T-helper 2 cell treated with Interferon-gamma antibody and Interleukin-4, amounts not matched to agents 5 μg/mL and 100 μg/mL, for 36 hours (primary cell): ENCODE measurements at regions not wholly inside any gene's neighbourhood (a gene's known extent, or its start where the extent isn't known, plus 50 kb on each side); places are given as distances from the start of the nearest gene placed in this dataset.

Experiments used
- DNase-seq: peaks from one replicate; pipeline ENCODE4 v3.0.0; 2021; ENCODE audit warnings: low spot score
- H3K27ac Mint-ChIP-seq: one replicate; pipeline ENCODE4 v1.8.0; 2021; ENCODE audit warnings: mild to moderate bottlenecking, mixed read lengths
- H3K27me3 Mint-ChIP-seq: one replicate; pipeline ENCODE4 v1.8.0; 2021; ENCODE audit warnings: low read depth, mixed read lengths
- H3K36me3 Mint-ChIP-seq: one replicate; pipeline ENCODE4 v1.8.0; 2021; ENCODE audit warnings: low read depth, mixed read lengths
- H3K4me1 Mint-ChIP-seq: one replicate; pipeline ENCODE4 v1.8.0; 2021; ENCODE audit warnings: low read depth, mixed read lengths
- H3K4me3 Mint-ChIP-seq: one replicate; pipeline ENCODE4 v1.8.0; 2022; ENCODE audit warnings: mild to moderate bottlenecking, moderate library complexity, mixed read lengths
- H3K9me3 Mint-ChIP-seq: one replicate; pipeline ENCODE4 v1.8.0; 2021; ENCODE audit warnings: mixed read lengths

- peak; percentile 42 for DNase-seq
- no peak overlapping the region for H3K27ac Mint-ChIP-seq
Measured at GRCh38 chr16:85296859-85297660, 184.8 kb upstream of the CIBAR2 start.

GRCh38 chr16:85297881-85298280, 185.6 kb upstream of the CIBAR2 start:
- no peaks in the 10 kb centered on the region for H3K9me3 Mint-ChIP-seq
- H3K27ac Mint-ChIP-seq = no peak overlapping the region
- no peak for DNase-seq
- H3K4me3 Mint-ChIP-seq = no peak overlapping the region
- no peaks in the 10 kb centered on the region for H3K4me1 Mint-ChIP-seq
- no peaks in the 10 kb centered on the region for H3K27me3 Mint-ChIP-seq
- no peaks in the 10 kb centered on the region for H3K36me3 Mint-ChIP-seq

More at GRCh38 chr16:85296859-85297660, 184.8 kb upstream of the CIBAR2 start:
- H3K27me3 Mint-ChIP-seq = no peaks in the 10 kb centered on the region
- no peaks in the 10 kb centered on the region for H3K4me1 Mint-ChIP-seq
- no peak overlapping the region for H3K4me3 Mint-ChIP-seq
- no peaks in the 10 kb centered on the region for H3K36me3 Mint-ChIP-seq
- no peaks in the 10 kb centered on the region for H3K9me3 Mint-ChIP-seq

- no peak overlapping the region for H3K4me3 Mint-ChIP-seq
- H3K4me1 Mint-ChIP-seq = peaks cover 8% of the 10 kb centered on the region
- no peak for DNase-seq
- H3K27me3 Mint-ChIP-seq = no peaks in the 10 kb centered on the region
- no peak overlapping the region for H3K27ac Mint-ChIP-seq
- H3K36me3 Mint-ChIP-seq = no peaks in the 10 kb centered on the region
- H3K9me3 Mint-ChIP-seq = no peaks in the 10 kb centered on the region
Measured at GRCh38 chr16:85300406-85300968, 188.2 kb upstream of the CIBAR2 start.

GRCh38 chr16:85301231-85301630, 189.0 kb upstream of the CIBAR2 start:
- Mint-ChIP-seq H3K9me3 (no peaks in the 10 kb centered on the region), H3K4me1 (peaks cover 15% of the 10 kb centered on the region), H3K4me3 (no peak overlapping the region), H3K36me3 (peaks cover 2% of the 10 kb centered on the region), H3K27me3 (no peaks in the 10 kb centered on the region), H3K27ac (no peak overlapping the region)
- no peak for DNase-seq

GRCh38 chr16:85302018-85302847, 190.0 kb upstream of the CIBAR2 start:
- no peak overlapping the region for H3K27ac Mint-ChIP-seq
- DNase-seq = no peak

GRCh38 chr16:85302848-85303353, 190.6 kb upstream of the CIBAR2 start:
- no peak overlapping the region for H3K27ac Mint-ChIP-seq
- H3K4me3 Mint-ChIP-seq = peak overlapping the region; percentile 88
- DNase-seq = no peak
- peaks cover 28% of the 10 kb centered on the region for H3K4me1 Mint-ChIP-seq
- H3K36me3 Mint-ChIP-seq = peaks cover 2% of the 10 kb centered on the region
- H3K27me3 Mint-ChIP-seq = no peaks in the 10 kb centered on the region
- H3K9me3 Mint-ChIP-seq = no peaks in the 10 kb centered on the region

More at GRCh38 chr16:85302018-85302847, 190.0 kb upstream of the CIBAR2 start:
- H3K9me3 Mint-ChIP-seq = no peaks in the 10 kb centered on the region
- peaks cover 22% of the 10 kb centered on the region for H3K4me1 Mint-ChIP-seq
- peaks cover 2% of the 10 kb centered on the region for H3K36me3 Mint-ChIP-seq
- H3K4me3 Mint-ChIP-seq = peak overlapping the region; percentile 32
- no peaks in the 10 kb centered on the region for H3K27me3 Mint-ChIP-seq

GRCh38 chr16:85303354-85303883, 191.1 kb upstream of the CIBAR2 start:
- Mint-ChIP-seq H3K9me3 (no peaks in the 10 kb centered on the region), H3K27me3 (no peaks in the 10 kb centered on the region), H3K4me3 (peak overlapping the region; percentile 88), H3K4me1 (peaks cover 33% of the 10 kb centered on the region), H3K36me3 (peaks cover 2% of the 10 kb centered on the region), H3K27ac (peak overlapping the region; percentile 84)
- DNase-seq = peak; percentile 80

- no peaks in the 10 kb centered on the region for H3K9me3 Mint-ChIP-seq
- peak overlapping the region; percentile 88 for H3K4me3 Mint-ChIP-seq
- H3K4me1 Mint-ChIP-seq = peaks cover 36% of the 10 kb centered on the region
Measured at GRCh38 chr16:85304337-85304736, 192.1 kb upstream of the CIBAR2 start.

GRCh38 chr16:85306071-85306792, 194.0 kb upstream of the CIBAR2 start:
- peaks cover 43% of the 10 kb centered on the region for H3K4me1 Mint-ChIP-seq
- peak overlapping the region; percentile 91 for H3K27ac Mint-ChIP-seq
- no peaks in the 10 kb centered on the region for H3K9me3 Mint-ChIP-seq
- DNase-seq = peak; percentile 88
- H3K4me3 Mint-ChIP-seq = peak overlapping the region; percentile 74
- H3K36me3 Mint-ChIP-seq = peaks cover 2% of the 10 kb centered on the region
- no peaks in the 10 kb centered on the region for H3K27me3 Mint-ChIP-seq

More at GRCh38 chr16:85304337-85304736, 192.1 kb upstream of the CIBAR2 start:
- DNase-seq = no peak
- no peaks in the 10 kb centered on the region for H3K27me3 Mint-ChIP-seq
- H3K27ac Mint-ChIP-seq = peak overlapping the region; percentile 84
- H3K36me3 Mint-ChIP-seq = peaks cover 2% of the 10 kb centered on the region

GRCh38 chr16:85306793-85307551, 194.7 kb upstream of the CIBAR2 start:
- Mint-ChIP-seq H3K4me1 (peaks cover 47% of the 10 kb centered on the region), H3K36me3 (peaks cover 2% of the 10 kb centered on the region), H3K27me3 (no peaks in the 10 kb centered on the region), H3K4me3 (peak overlapping the region; percentile 74), H3K9me3 (no peaks in the 10 kb centered on the region), H3K27ac (peak overlapping the region; percentile 91)
- DNase-seq = no peak

GRCh38 chr16:85307552-85308364, 195.5 kb upstream of the CIBAR2 start:
- peaks cover 47% of the 10 kb centered on the region for H3K4me1 Mint-ChIP-seq
- H3K27me3 Mint-ChIP-seq = no peaks in the 10 kb centered on the region
- H3K36me3 Mint-ChIP-seq = peaks cover 2% of the 10 kb centered on the region
- H3K27ac Mint-ChIP-seq = peak overlapping the region; percentile 85
- no peak for DNase-seq
- no peaks in the 10 kb centered on the region for H3K9me3 Mint-ChIP-seq
- peak overlapping the region; percentile 18 for H3K4me3 Mint-ChIP-seq
